Left ventricle myocardium inferior (tissue), 1 donor: ENCODE measurements at regions not wholly inside any gene's neighbourhood (a gene's known extent, or its start where the extent isn't known, plus 50 kb on each side); places are given as distances from the start of the nearest gene placed in this dataset.

ENCODE experiments used
- DNase-seq: peaks from one replicate; pipeline ENCODE4 v3.0.0-alpha.2; 2020
- H3K27ac ChIP-seq: fragments of 200-600 bp; replicated peaks from 2 replicates; pipeline ENCODE4 v1.8.0; 2021
- H3K27me3 ChIP-seq: fragments of 200-600 bp; 2 replicates; pipeline ENCODE4 v1.8.0; 2021; ENCODE audit warnings: low read depth
- H3K36me3 ChIP-seq: fragments of 200-600 bp; 2 replicates; pipeline ENCODE4 v1.8.0; 2021
- H3K4me1 ChIP-seq: fragments of 200-600 bp; 2 replicates; pipeline ENCODE4 v1.8.0; 2021
- H3K4me3 ChIP-seq: fragments of 200-600 bp; 2 replicates; pipeline ENCODE4 v1.8.0; 2021; ENCODE audit warnings: mild to moderate bottlenecking, moderate library complexity
- H3K9me3 ChIP-seq: fragments of 200-600 bp; replicated peaks from 2 replicates; pipeline ENCODE4 v1.8.0; 2021
- CTCF ChIP-seq: fragments of 200-600 bp; IDR thresholded peaks from 2 replicates; pipeline ENCODE4 v1.8.0; 2021; ENCODE audit warnings: antibody characterized with exemption, mild to moderate bottlenecking, borderline replicate concordance
- intact Hi-C: fragments of 100-400 bp; cut with micrococcal nuclease; formaldehyde crosslinking; loops from one replicate; pipeline ENCODE4 v1.11.0; 2022
- donor health status: DM: no; HTN: yes; CAD: no; lungs with severe emphysema.

- H3K27me3 ChIP-seq, result no peaks in the 10 kb centered on the region
- H3K4me3 ChIP-seq, result no peak overlapping the region
- peaks cover 5% of the 10 kb centered on the region for H3K4me1 ChIP-seq
- H3K27ac ChIP-seq, result no peak overlapping the region
- intact Hi-C loops, result no loop called here
- DNase-seq, result no peak
- H3K36me3 ChIP-seq, result no peaks in the 10 kb centered on the region
- no peaks in the 10 kb centered on the region for H3K9me3 ChIP-seq
- TF ChIP-seq CTCF, result no peak
These were observed 676.3 kb upstream of the BOD1L1 start for GRCh38 chr4:14303856-14304255.

- intact Hi-C loops, result no loop called here
- Histone ChIP-seq H3K36me3 (no peaks in the 10 kb centered on the region), H3K4me1 (peaks cover 12% of the 10 kb centered on the region), H3K27ac (peak overlapping the region; percentile 35), H3K27me3 (no peaks in the 10 kb centered on the region), H3K4me3 (no peak overlapping the region), H3K9me3 (no peaks in the 10 kb centered on the region)
- DNase-seq, result no peak
- no peak for TF ChIP-seq CTCF
These were observed 680.7 kb upstream of the BOD1L1 start for GRCh38 chr4:14308229-14308651.

GRCh38 chr4:14309431-14309830, 681.9 kb upstream of the BOD1L1 start:
- no peak for TF ChIP-seq CTCF
- Histone ChIP-seq H3K27ac (peak overlapping the region; percentile 35), H3K9me3 (no peaks in the 10 kb centered on the region), H3K36me3 (no peaks in the 10 kb centered on the region), H3K4me3 (no peak overlapping the region), H3K27me3 (no peaks in the 10 kb centered on the region), H3K4me1 (peaks cover 12% of the 10 kb centered on the region)
- DNase-seq, result no peak
- intact Hi-C loops, result no loop called here

GRCh38 chr4:14313757-14314156, 686.2 kb upstream of the BOD1L1 start:
- Histone ChIP-seq H3K4me1 (peaks cover 9% of the 10 kb centered on the region), H3K9me3 (no peaks in the 10 kb centered on the region), H3K36me3 (no peaks in the 10 kb centered on the region), H3K27ac (no peak overlapping the region), H3K27me3 (no peaks in the 10 kb centered on the region), H3K4me3 (no peak overlapping the region)
- intact Hi-C loops, result no loop called here
- no peak for DNase-seq
- no peak for TF ChIP-seq CTCF

- no peaks in the 10 kb centered on the region for H3K36me3 ChIP-seq
- no peaks in the 10 kb centered on the region for H3K27me3 ChIP-seq
- no peaks in the 10 kb centered on the region for H3K9me3 ChIP-seq
- no peaks in the 10 kb centered on the region for H3K4me1 ChIP-seq
- TF ChIP-seq CTCF, result no peak
- DNase-seq, result no peak
- no peak overlapping the region for H3K27ac ChIP-seq
- no peak overlapping the region for H3K4me3 ChIP-seq
- intact Hi-C loops, result no loop called here
These were observed 687.2 kb upstream of the CPEB2 start for GRCh38 chr4:14315129-14315528.

- no peak overlapping the region for H3K27ac ChIP-seq
- intact Hi-C loops, result no loop called here
- no peak for DNase-seq
- H3K36me3 ChIP-seq, result no peaks in the 10 kb centered on the region
- no peak overlapping the region for H3K4me3 ChIP-seq
- no peaks in the 10 kb centered on the region for H3K9me3 ChIP-seq
- TF ChIP-seq CTCF, result no peak
- H3K27me3 ChIP-seq, result no peaks in the 10 kb centered on the region
- H3K4me1 ChIP-seq, result no peaks in the 10 kb centered on the region
These were observed 684.9 kb upstream of the CPEB2 start for GRCh38 chr4:14317351-14317750.
